Urinary bladder (tissue), 3 donors: ENCODE measurements at regions not wholly inside any gene's neighbourhood (a gene's known extent, or its start where the extent isn't known, plus 50 kb on each side); places are given as distances from the start of the nearest gene placed in this dataset.
"Not testable (repeated sequence)": the region's sequence is repeated elsewhere in the genome, so short reads cannot be mapped to it uniquely, and the experiment has no call there.

Experiments
- DNase-seq: peaks from one replicate; pipeline ENCODE4 v3.0.0-alpha.2; 2015; ENCODE audit errors: extremely low spot score
- H3K27ac ChIP-seq: one replicate; pipeline ENCODE4 v1.5.1; 2013; ENCODE audit warnings: low read depth, mild to moderate bottlenecking, moderate library complexity
- H3K36me3 ChIP-seq: one replicate; pipeline ENCODE4 v1.6.1; 2013; ENCODE audit warnings: mild to moderate bottlenecking, moderate library complexity; ENCODE audit not compliant: insufficient read depth
- H3K4me1 ChIP-seq: one replicate; pipeline ENCODE4 v1.6.1; 2013; ENCODE audit warnings: mild to moderate bottlenecking, moderate library complexity; ENCODE audit not compliant: insufficient read depth
- H3K4me3 ChIP-seq: one replicate; pipeline ENCODE4 v1.5.1; 2013; ENCODE audit warnings: low read depth, low read length
- WGBS: extraction: QIAGEN DNeasy Blood & Tissue Kit; methylation state at CpG from one replicate; pipeline ENCODE4 v1.1.7; 2013; 5-methylcytosine and 5-hydroxymethylcytosine counted together
- donor health status: healthy with polysubstance abuse.
- donor health status: healthy.

DNA sequence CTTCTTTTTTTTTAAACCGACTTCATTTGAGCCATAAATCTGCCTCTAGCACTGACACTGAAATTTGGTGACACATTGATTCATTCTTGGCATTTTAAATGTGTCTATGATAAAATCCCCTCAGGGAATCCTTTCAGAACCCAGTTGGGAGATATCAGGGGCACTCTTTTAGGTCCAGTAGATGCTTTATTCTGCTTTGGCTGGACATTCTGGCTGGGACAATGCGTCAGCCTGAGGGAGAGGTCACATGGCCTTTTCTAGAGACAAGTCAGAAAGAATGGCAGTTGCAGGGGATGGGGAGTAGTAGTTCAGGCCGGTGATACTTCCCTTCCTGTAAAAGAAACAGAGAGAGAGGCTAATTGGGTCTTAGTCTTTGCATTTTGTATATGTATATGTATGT, 63.1 kb downstream of the TRIM43 start:
- not testable (repeated sequence) for H3K36me3 ChIP-seq, DNase-seq, H3K4me3 ChIP-seq, H3K27ac ChIP-seq, H3K4me1 ChIP-seq
- WGBS, result no CpG with 5 or more reads among the region's 3 CpGs

GRCh38 chr2:95656553-95656952, 64.8 kb downstream of the TRIM43 start:
- WGBS, result 83% methylated on average over 1 of the region's 1 CpG
- not testable (repeated sequence) for H3K4me3 ChIP-seq, DNase-seq, H3K27ac ChIP-seq, H3K4me1 ChIP-seq, H3K36me3 ChIP-seq

DNA sequence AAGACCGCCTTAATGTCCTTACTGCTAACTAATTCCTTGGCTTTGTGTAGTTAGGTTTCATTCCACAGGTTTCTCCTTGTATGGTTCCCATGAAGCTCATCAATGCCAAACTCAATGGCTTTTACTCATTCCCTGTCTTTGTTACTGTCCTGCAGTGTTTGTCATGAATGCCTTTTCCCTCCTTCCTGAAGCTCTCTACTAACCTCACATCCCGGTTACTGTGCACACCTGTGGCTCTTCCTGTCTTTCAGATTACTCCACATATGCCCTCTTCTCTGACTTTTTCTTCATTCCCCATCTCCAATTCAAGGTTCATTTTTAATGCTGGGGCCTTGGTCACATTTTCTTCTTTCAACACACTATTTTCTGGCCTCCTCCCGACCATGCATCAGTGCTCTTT, 66.1 kb downstream of the TRIM43 start:
- not testable (repeated sequence) for H3K36me3 ChIP-seq, H3K4me1 ChIP-seq, H3K4me3 ChIP-seq, DNase-seq, H3K27ac ChIP-seq
- WGBS, result 94% methylated on average over 3 of the region's 3 CpGs

DNA sequence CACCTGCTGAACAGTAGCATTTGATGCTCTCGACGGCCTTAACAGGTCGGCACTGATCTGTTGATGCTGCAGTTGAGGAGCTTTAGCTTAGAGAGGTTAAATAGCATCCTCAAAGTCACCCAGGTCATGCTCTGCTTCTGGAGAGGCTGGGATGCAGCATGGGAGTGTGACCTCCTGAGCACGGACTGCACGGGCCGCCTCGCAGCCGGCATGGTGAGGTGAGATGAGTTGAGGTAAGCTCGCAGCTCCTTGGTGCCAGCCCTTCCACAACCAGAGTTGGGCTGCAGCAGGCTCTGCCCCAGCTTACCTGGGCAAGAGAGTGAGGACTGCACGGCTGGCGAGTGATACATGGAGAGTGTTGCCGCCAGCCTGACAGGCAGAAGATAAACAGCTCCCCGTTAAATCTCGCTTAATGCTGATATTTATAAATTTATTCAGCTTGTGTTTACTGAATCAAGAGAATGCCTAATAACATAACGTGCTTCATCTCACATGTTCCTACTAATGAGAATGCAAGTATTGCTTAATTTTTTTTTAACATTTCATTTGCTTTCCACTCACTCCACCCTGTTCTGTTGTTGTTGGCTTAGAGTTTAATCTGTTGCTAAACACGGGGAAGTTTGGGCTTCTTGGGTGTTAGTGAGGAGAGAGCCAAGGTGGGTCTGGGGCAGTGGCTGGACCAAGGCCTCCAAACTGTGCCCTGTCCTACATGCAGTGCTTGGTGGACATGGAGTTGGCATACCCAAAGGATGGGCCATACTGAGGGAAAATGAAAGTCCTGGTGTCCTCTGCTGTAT, 69.2 kb downstream of the TRIM43 start:
- not testable (repeated sequence) for H3K27ac ChIP-seq, H3K4me3 ChIP-seq, DNase-seq, H3K36me3 ChIP-seq, H3K4me1 ChIP-seq
- WGBS, result 76% methylated on average over 16 of the region's 16 CpGs

DNA sequence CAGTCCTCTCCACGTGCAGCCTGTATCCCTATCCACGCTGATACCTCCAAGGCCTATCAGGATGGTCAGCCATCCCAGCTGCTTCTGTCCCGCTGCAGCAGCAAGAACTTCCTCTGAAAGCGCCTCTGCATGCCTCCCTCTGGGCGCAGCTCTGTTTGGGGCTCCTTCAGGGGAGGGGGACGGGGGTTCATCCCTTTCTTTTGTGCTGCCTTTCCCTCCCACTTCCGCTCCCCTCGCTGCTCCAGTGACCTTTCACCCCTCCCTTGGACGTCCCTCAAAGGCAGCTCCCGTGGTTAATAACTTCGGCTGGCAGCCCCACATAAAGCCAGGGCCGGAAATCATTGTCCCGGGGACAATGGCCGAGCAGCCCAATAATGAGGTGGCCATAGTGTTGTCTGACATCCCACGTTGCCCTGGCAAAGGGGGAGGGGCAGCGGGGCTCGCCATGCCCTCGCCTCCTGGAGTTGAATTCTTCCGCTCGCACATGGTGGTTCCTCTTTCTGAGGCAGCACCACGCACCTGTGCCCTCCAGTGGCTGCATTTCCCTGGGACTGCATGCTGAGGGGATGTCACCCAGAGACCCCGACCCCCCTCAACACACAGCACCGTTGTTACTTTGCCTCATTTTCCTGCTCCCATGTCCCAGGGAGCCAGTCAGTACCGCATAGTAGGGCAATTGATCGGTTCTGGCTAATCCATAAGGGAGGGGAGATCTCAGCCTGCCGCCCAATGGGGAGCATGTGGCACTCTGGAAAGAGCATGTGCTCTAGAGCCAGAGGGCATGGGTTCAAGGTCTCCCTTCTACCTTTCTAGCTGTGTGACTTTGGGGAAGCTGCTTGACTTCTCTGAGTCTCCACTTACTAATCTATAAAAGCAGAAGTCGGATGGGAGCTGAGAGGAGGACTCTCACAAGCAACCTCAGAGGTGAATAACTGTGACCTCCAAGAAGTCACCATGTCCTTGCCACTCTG, 72.0 kb downstream of the TRIM43 start:
- not testable (repeated sequence) for H3K4me1 ChIP-seq, H3K36me3 ChIP-seq, H3K27ac ChIP-seq, DNase-seq, H3K4me3 ChIP-seq
- WGBS, result 41% methylated on average over 27 of the region's 27 CpGs

GRCh38 chr2:95666636-95667035, 74.8 kb downstream of the TRIM43 start:
- H3K4me3 ChIP-seq, DNase-seq, H3K4me1 ChIP-seq, H3K27ac ChIP-seq, H3K36me3 ChIP-seq: not testable (repeated sequence)
- 71% methylated on average over 2 of the region's 2 CpGs for WGBS

- no peak for DNase-seq
- Histone ChIP-seq H3K27ac (no peak overlapping the region), H3K36me3 (no peaks in the 10 kb centered on the region), H3K4me3 (no peak overlapping the region), H3K4me1 (no peaks in the 10 kb centered on the region)
Observed at GRCh38 chr2:95667480-95667879, 75.7 kb downstream of the TRIM43 start.

DNA sequence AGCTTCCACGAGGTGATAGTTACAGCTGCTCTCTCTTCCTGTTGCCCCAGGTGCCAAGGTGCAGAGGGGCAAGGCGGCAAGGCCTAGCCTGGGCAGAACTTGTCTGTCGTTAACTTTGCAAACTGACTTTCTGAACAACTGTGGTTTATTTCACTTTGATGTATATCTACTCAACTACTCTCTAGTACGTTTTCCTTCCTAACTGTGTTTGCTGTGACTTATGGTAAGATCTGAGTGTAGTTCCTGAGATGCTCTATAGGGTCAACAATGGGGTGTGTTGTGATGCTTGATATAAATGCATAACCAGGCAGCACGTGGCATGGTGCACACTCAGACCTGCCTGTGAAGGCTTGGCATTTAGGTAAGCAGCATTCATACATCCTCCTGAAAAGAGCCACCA, 77.1 kb downstream of the TRIM43 start:
- not testable (repeated sequence) for DNase-seq, H3K27ac ChIP-seq, H3K4me3 ChIP-seq, H3K4me1 ChIP-seq, H3K36me3 ChIP-seq
- WGBS, result 71% methylated on average over 5 of the region's 5 CpGs

GRCh38 chr2:95669441-95669991, 77.7 kb downstream of the TRIM43 start:
- Histone ChIP-seq H3K36me3 (no peaks in the 10 kb centered on the region), H3K27ac (no peak overlapping the region), H3K4me1 (no peaks in the 10 kb centered on the region), H3K4me3 (no peak overlapping the region)
- WGBS, result 40% methylated on average over 4 of the region's 4 CpGs
- DNase-seq, result no peak

DNA sequence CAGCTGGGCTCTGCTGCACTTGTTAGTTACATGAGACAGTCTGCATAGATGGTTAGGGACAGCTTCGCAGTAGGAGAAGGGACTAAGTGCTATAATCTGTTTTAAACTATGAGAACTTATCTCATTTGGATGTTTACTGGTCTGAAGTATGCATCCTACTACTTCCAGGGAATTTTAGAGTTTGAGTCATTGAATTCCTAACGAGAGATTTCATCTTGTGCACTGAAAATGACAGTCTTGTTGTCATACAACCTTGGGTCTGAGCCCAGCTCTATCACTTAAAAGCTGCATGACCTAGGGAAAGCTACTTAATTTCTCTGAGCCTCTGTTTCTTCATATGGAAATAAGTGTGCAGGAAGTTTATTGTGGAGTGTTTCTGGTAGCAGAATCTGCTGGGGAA, 78.4 kb downstream of the TRIM43 start:
- DNase-seq, result no peak
- Histone ChIP-seq H3K4me3 (no peak overlapping the region), H3K36me3 (no peaks in the 10 kb centered on the region), H3K27ac (no peak overlapping the region), H3K4me1 (no peaks in the 10 kb centered on the region)
- 38% methylated on average over 2 of the region's 2 CpGs for WGBS

DNA sequence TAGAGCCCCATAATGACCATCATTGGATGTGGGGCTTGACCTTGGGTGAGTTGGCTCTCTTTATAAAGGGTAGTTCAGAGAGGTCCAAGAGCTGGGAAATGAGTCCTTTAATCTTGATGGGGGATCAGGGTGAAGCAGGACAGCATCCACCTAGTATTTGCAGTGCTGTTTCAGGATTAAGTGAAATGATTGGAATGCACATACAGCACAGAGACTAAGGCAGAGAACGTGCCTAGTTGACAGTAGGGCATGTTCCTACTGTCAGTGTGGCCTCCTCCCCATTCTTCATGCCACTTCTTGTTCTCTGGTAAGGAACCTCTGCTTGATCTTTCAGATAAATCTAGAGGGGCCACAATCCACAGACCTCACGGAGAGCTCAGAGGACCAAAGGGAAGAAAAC, 78.9 kb downstream of the TRIM43 start:
- H3K27ac ChIP-seq, result no peak overlapping the region
- 68% methylated on average over 2 of the region's 2 CpGs for WGBS
- DNase-seq, result no peak
- no peak overlapping the region for H3K4me3 ChIP-seq
- H3K36me3 ChIP-seq, result no peaks in the 10 kb centered on the region
- no peaks in the 10 kb centered on the region for H3K4me1 ChIP-seq

DNA sequence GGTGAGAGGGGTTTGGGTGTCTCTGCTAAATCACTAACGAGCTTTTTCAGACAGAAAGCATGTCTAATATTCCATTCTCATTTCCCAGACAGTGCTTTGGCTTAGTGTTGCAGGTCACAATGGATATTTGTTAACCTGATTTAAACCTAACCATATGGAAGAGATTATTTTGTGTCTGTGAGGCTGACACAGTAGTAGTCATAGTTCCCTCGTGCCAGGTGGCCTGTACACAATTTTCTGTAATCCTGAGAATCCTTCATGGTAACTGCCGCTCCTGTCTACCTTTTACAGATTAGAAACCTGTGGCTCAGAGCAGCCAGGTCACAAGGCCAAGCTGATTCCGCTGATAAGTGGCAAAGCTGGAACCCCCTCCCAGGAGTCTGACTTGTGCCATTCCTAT, 79.4 kb downstream of the TRIM43 start:
- not testable (repeated sequence) for DNase-seq, H3K4me1 ChIP-seq, H3K36me3 ChIP-seq, H3K27ac ChIP-seq, H3K4me3 ChIP-seq
- WGBS, result 78% methylated on average over 4 of the region's 4 CpGs

DNA sequence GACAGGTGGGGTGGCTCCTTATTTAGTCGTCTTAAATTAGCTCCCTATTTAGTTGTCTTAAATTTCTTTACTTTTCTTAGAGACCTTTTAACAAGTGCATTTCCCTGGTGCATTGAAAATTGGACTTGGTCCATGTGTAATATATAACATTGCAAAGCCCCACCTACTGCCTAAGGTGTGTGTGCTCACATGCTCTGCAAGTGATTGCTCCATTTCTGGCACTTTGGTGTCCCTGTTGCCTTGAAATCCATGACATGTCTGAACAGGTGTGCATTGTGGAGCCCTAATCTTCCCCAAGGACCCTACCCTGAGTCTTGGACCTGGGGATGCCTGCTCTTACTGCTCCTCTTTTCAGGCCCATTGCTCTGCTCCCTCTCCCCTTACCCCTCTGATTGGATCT, 80.2 kb downstream of the TRIM43 start:
- H3K36me3 ChIP-seq, H3K27ac ChIP-seq, H3K4me3 ChIP-seq, H3K4me1 ChIP-seq, DNase-seq: not testable (repeated sequence)
- 73% methylated on average over 1 of the region's 1 CpG for WGBS

- not testable (repeated sequence) for H3K4me1 ChIP-seq, DNase-seq, H3K36me3 ChIP-seq, H3K27ac ChIP-seq, H3K4me3 ChIP-seq
- 20% methylated on average over 1 of the region's 1 CpG for WGBS
Observed at GRCh38 chr2:95672500-95672899, 80.7 kb downstream of the TRIM43 start.
